ENCODE measurements at regions not wholly inside any gene's neighbourhood (a gene's known extent, or its start where the extent isn't known, plus 50 kb on each side); places are given as distances from the start of the nearest gene placed in this dataset.

GRCh38 chr3:180798197-180798596 is 114.3 kb upstream of the FXR1 start:
- TF ChIP-seq, protein P1, sequence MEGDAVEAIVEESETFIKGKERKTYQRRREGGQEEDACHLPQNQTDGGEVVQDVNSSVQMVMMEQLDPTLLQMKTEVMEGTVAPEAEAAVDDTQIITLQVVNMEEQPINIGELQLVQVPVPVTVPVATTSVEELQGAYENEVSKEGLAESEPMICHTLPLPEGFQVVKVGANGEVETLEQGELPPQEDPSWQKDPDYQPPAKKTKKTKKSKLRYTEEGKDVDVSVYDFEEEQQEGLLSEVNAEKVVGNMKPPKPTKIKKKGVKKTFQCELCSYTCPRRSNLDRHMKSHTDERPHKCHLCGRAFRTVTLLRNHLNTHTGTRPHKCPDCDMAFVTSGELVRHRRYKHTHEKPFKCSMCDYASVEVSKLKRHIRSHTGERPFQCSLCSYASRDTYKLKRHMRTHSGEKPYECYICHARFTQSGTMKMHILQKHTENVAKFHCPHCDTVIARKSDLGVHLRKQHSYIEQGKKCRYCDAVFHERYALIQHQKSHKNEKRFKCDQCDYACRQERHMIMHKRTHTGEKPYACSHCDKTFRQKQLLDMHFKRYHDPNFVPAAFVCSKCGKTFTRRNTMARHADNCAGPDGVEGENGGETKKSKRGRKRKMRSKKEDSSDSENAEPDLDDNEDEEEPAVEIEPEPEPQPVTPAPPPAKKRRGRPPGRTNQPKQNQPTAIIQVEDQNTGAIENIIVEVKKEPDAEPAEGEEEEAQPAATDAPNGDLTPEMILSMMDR (IDR thresholded peaks at IDR 0.05 in 8 of 11, conservative IDR thresholded peaks at IDR 0.05 in 3 of 11), result no peak
- no peak for TF ChIP-seq POLR2A (IDR thresholded peaks at IDR 0.05)
